HG02870 (cell line): ENCODE measurements at regions not wholly inside any gene's neighbourhood (a gene's known extent, or its start where the extent isn't known, plus 50 kb on each side); places are given as distances from the start of the nearest gene placed in this dataset.
A peak's percentile ranks its signal among the peaks of the same experiment; 100 is the strongest.
"Not testable (repeated sequence)": the region's sequence is repeated elsewhere in the genome, so short reads cannot be mapped to it uniquely, and the experiment has no call there.

Experiments used
- ATAC-seq: cut with Tn5 transposase; IDR thresholded peaks from one replicate; pipeline ENCODE4 v1.9.1; 2021; ENCODE audit warnings: mild to moderate bottlenecking, moderate library complexity; ENCODE audit not compliant: unreplicated experiment

GRCh38 chrX:35221391-35221790 is 278.8 kb downstream of the FAM47B start:
- not testable (repeated sequence) for ATAC-seq

- ATAC-seq = no peak
These were observed 301.6 kb downstream of the FAM47B start for GRCh38 chrX:35244088-35244741.

- ATAC-seq = no peak
These were observed 302.4 kb downstream of the FAM47B start for GRCh38 chrX:35244796-35245508.

GRCh38 chrX:35251226-35251625 is 308.6 kb downstream of the FAM47B start:
- no peak for ATAC-seq

- ATAC-seq = no peak
These were observed 333.5 kb downstream of the FAM47B start for GRCh38 chrX:35276115-35276514.

GRCh38 chrX:35285289-35285962 is 342.8 kb downstream of the FAM47B start:
- no peak for ATAC-seq

- no peak for ATAC-seq
These were observed 346.1 kb downstream of the FAM47B start for GRCh38 chrX:35288657-35289056.

GRCh38 chrX:35289952-35290351 is 347.4 kb downstream of the FAM47B start:
- no peak for ATAC-seq

GRCh38 chrX:35291013-35291412 is 348.4 kb downstream of the FAM47B start:
- no peak for ATAC-seq

- ATAC-seq = no peak
These were observed 349.9 kb downstream of the FAM47B start for GRCh38 chrX:35292522-35292921.

- not testable (repeated sequence) for ATAC-seq
These were observed 362.4 kb downstream of the FAM47B start for GRCh38 chrX:35305037-35305436.

- no peak for ATAC-seq
These were observed 397.2 kb downstream of the FAM47B start for GRCh38 chrX:35339796-35340195.

- no peak for ATAC-seq
These were observed 397.9 kb downstream of the FAM47B start for GRCh38 chrX:35340465-35340864.

- ATAC-seq = no peak
These were observed 408.6 kb downstream of the FAM47B start for GRCh38 chrX:35351212-35351611.

- no peak for ATAC-seq
These were observed 409.3 kb downstream of the FAM47B start for GRCh38 chrX:35351795-35352483.

GRCh38 chrX:35357656-35358055 is 415.1 kb downstream of the FAM47B start:
- no peak for ATAC-seq

- no peak for ATAC-seq
These were observed 420.3 kb downstream of the FAM47B start for GRCh38 chrX:35362866-35363265.

GRCh38 chrX:35374116-35374515 is 424.0 kb upstream of the MAGEB16 start:
- no peak for ATAC-seq

GRCh38 chrX:35380808-35381700 is 417.1 kb upstream of the MAGEB16 start:
- peak; percentile 77 for ATAC-seq

GRCh38 chrX:35381709-35382108 is 416.4 kb upstream of the MAGEB16 start:
- not testable (repeated sequence) for ATAC-seq
